Panc1 (cell line): ENCODE measurements at regions not wholly inside any gene's neighbourhood (a gene's known extent, or its start where the extent isn't known, plus 50 kb on each side); places are given as distances from the start of the nearest gene placed in this dataset.

Experiments used
- ATAC-seq: fragments of 200-7000 bp; cut with Tn5 transposase; 2 replicates; pipeline ENCODE4 v1.9.1; 2020; ENCODE audit warnings: mild to moderate bottlenecking, moderate library complexity
- BruUV-seq: library from RNA; stranded (reverse); fragments of 400-500 nt; replicated peaks from 2 replicates; lab custom pipeline; 2021; lab: Mats Ljungman, UMichigan
- CTCF ChIA-PET: fragments of 300-600 bp; sonication (Branson Sonifier 250); formaldehyde crosslinking; loops from one replicate; lab custom pipeline; 2022; ENCODE audit warnings: antibody characterized with exemption; lab: Charles Lee
- POLR2A ChIA-PET: fragments of 300-600 bp; sonication (Branson Sonifier 250); formaldehyde crosslinking; loops from one replicate; lab custom pipeline; 2022; ENCODE audit warnings: antibody characterized with exemption; lab: Charles Lee
- DNase-seq: peaks from one replicate; pipeline ENCODE4 v3.0.0-alpha.2; 2010; ENCODE audit warnings: low read depth, low spot score
- H3K27ac ChIP-seq: 2 replicates; pipeline ENCODE4 v1.5.1; 2011; ENCODE audit warnings: mild to moderate bottlenecking, low read length, inconsistent platforms
- H3K27me3 ChIP-seq: fragments of 200-500 bp; sonication (Bioruptor generic); 2 replicates; pipeline ENCODE4 v1.6.0; 2014; ENCODE audit warnings: low read length, inconsistent platforms; ENCODE audit not compliant: control insufficient read depth, insufficient read depth
- H3K36me3 ChIP-seq: fragments of 200-500 bp; sonication (Bioruptor generic); 2 replicates; pipeline ENCODE4 v1.5.1; 2014; ENCODE audit warnings: inconsistent platforms, mild to moderate bottlenecking, low read length, moderate library complexity; ENCODE audit not compliant: control insufficient read depth, insufficient read depth
- H3K4me1 ChIP-seq: 2 replicates; pipeline ENCODE4 v1.5.1; 2011; ENCODE audit warnings: inconsistent platforms, mild to moderate bottlenecking, low read length, moderate library complexity; ENCODE audit not compliant: control insufficient read depth, insufficient read depth
- H3K4me3 ChIP-seq, 2 experiments: 2 replicates each; pipeline ENCODE4 v1.5.1; 2011 to 2012; ENCODE audit warnings: low read depth in 2 of 2, low read length in 2 of 2, mild to moderate bottlenecking in 2 of 2, inconsistent platforms in 1 of 2, moderate library complexity in 1 of 2
- H3K9me3 ChIP-seq: fragments of 200-500 bp; sonication (Bioruptor generic); 2 replicates; pipeline ENCODE4 v1.5.1; 2014; ENCODE audit warnings: low read depth, mild to moderate bottlenecking, inconsistent platforms, low read length, moderate library complexity; ENCODE audit not compliant: control insufficient read depth, insufficient read depth
- POLR2AphosphoS5 ChIP-seq: IDR thresholded peaks from 2 replicates; pipeline ENCODE4 v1.6.1; 2012; ENCODE audit warnings: mild to moderate bottlenecking, low read depth, low read length, moderate library complexity
- REST ChIP-seq, 2 experiments: IDR thresholded peaks; 2 replicates each; pipeline ENCODE4 v1.6.1; 2011 to 2012; ENCODE audit warnings: low read depth in 2 of 2, control low read depth in 1 of 2, low read length in 1 of 2, mild to moderate bottlenecking in 1 of 2, moderate library complexity in 1 of 2; ENCODE audit not compliant: insufficient read depth in 1 of 2
- SIN3A ChIP-seq: IDR thresholded peaks from 2 replicates; pipeline ENCODE4 v1.6.1; 2012; ENCODE audit warnings: low read depth, mild to moderate bottlenecking, low read length, moderate library complexity, borderline replicate concordance; ENCODE audit not compliant: insufficient read depth
- TCF7L2 ChIP-seq: IDR thresholded peaks from 2 replicates; pipeline ENCODE4 v1.6.1; 2011; ENCODE audit warnings: mild to moderate bottlenecking, low read depth, low read length, inconsistent platforms
- in situ Hi-C: cut with HindIII; loops from 2 replicates; pipeline ENCODE4 v1.10.0; 2016; ENCODE audit warnings: low sequenced_read_pairs, low pct_unique_long_range_greater_than_20kb
- intact Hi-C: fragments of 100-400 bp; cut with micrococcal nuclease; formaldehyde crosslinking; loops from one replicate; pipeline ENCODE4 v1.10.0; 2022; ENCODE audit not compliant: unreplicated experiment
- TF ChIP-seq, protein P1 (sequence below): fragments of 450-650 bp; IDR thresholded peaks from 2 replicates; pipeline ENCODE4 v1.5.1; 2017; ENCODE audit warnings: mild to moderate bottlenecking

- ChIA-PET CTCF (no interaction called here), POLR2A (no interaction called here)
- BruUV-seq = no TSS peak
- ATAC-seq (no peak), DNase-seq (no peak)
- no peak for TF ChIP-seq SIN3A
- TF ChIP-seq POLR2AphosphoS5 = no peak
- TF ChIP-seq REST (IDR thresholded peaks at IDR 0.05; ENCODE audit: insufficient read depth in 1 of 2, low read depth in 2 of 2, low read length in 1 of 2) = no peak
- TF ChIP-seq, protein P1, sequence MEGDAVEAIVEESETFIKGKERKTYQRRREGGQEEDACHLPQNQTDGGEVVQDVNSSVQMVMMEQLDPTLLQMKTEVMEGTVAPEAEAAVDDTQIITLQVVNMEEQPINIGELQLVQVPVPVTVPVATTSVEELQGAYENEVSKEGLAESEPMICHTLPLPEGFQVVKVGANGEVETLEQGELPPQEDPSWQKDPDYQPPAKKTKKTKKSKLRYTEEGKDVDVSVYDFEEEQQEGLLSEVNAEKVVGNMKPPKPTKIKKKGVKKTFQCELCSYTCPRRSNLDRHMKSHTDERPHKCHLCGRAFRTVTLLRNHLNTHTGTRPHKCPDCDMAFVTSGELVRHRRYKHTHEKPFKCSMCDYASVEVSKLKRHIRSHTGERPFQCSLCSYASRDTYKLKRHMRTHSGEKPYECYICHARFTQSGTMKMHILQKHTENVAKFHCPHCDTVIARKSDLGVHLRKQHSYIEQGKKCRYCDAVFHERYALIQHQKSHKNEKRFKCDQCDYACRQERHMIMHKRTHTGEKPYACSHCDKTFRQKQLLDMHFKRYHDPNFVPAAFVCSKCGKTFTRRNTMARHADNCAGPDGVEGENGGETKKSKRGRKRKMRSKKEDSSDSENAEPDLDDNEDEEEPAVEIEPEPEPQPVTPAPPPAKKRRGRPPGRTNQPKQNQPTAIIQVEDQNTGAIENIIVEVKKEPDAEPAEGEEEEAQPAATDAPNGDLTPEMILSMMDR = no peak
- TF ChIP-seq TCF7L2 = no peak
- no peaks in the 10 kb centered on the region for H3K9me3 ChIP-seq
- H3K4me3 ChIP-seq = no peak overlapping the region
- H3K36me3 ChIP-seq = no peaks in the 10 kb centered on the region
- H3K4me1 ChIP-seq = no peaks in the 10 kb centered on the region
- intact Hi-C loops = no loop called here
- in situ Hi-C loops = no loop called here
- no peaks in the 10 kb centered on the region for H3K27me3 ChIP-seq
- H3K27ac ChIP-seq = no peak overlapping the region
Measured at GRCh38 chr2:120883607-120884440, 148.2 kb downstream of the GLI2 start.

DNA sequence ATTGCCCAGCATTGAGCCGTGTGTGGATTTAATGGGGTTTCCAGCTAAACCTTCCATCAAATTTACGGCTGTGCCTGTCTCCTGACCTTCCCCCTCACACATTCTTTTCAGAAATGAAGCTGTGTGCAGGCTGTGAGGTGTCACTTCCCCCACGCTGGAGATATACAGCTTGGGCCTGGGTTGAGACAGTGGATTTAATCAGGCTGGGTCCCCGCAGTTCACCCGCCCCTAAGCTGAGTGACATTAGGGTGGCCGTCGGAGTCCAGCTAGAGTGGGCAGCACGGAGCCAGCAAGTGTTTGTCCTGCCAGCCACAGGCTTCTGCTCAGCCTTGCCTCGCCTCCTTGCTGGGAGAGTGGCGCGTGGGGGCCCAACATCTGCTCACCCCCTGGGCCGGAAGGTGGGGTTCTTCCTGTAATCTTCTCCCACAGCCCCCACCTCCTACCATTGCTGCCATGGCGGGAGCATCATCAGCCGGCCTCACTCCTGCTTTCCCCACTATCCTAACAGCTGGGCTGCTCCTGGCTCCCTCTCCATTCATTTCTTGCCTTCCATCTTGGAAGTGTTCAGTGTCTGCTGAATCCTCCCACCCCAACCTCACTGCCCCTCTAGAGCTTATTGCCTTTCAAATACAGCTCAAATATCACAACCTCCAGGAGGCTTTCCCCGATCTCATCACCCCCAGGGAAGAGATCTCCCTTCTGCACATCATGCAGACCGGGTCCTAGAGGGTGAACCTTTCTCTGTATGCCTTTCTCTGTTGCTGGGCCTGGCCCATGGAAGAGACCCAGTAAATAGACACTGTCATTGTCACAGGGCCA is 149.0 kb downstream of the GLI2 start:
- Histone ChIP-seq H3K4me1 (no peaks in the 10 kb centered on the region), H3K9me3 (no peaks in the 10 kb centered on the region), H3K27me3 (no peaks in the 10 kb centered on the region), H3K36me3 (no peaks in the 10 kb centered on the region), H3K27ac (no peak overlapping the region), H3K4me3 (no peak overlapping the region)
- in situ Hi-C loops (no loop called here), intact Hi-C loops (no loop called here)
- ChIA-PET CTCF (no interaction called here), POLR2A (no interaction called here)
- no peak for ATAC-seq
- no peak for DNase-seq
- TF ChIP-seq, protein P1 = no peak
- TF ChIP-seq REST (IDR thresholded peaks at IDR 0.05; ENCODE audit: insufficient read depth in 1 of 2, low read depth in 2 of 2, low read length in 1 of 2) = no peak
- TF ChIP-seq TCF7L2 = no peak
- no peak for TF ChIP-seq SIN3A
- TF ChIP-seq POLR2AphosphoS5 = no peak
- BruUV-seq = no TSS peak
